IPS-18c (cell line): ENCODE measurements at regions not wholly inside any gene's neighbourhood (a gene's known extent, or its start where the extent isn't known, plus 50 kb on each side); places are given as distances from the start of the nearest gene placed in this dataset.
"Not testable (repeated sequence)": the region's sequence is repeated elsewhere in the genome, so short reads cannot be mapped to it uniquely, and the experiment has no call there.

Source experiments
- H3K4me3 ChIP-seq: 2 replicates; pipeline ENCODE4 v1.7.0; 2013; ENCODE audit warnings: low read depth, mild to moderate bottlenecking, low read length, moderate library complexity; ENCODE audit not compliant: insufficient read depth
- H3K9me3 ChIP-seq: one replicate; pipeline ENCODE4 v1.6.1; 2013; ENCODE audit warnings: mild to moderate bottlenecking, low read length, moderate library complexity; ENCODE audit not compliant: control insufficient read depth, insufficient read depth

- Histone ChIP-seq H3K4me3 (no peak overlapping the region), H3K9me3 (no peaks in the 10 kb centered on the region)
Measured at GRCh38 chr5:152218694-152219093, 186.4 kb downstream of the NMUR2 start.

DNA sequence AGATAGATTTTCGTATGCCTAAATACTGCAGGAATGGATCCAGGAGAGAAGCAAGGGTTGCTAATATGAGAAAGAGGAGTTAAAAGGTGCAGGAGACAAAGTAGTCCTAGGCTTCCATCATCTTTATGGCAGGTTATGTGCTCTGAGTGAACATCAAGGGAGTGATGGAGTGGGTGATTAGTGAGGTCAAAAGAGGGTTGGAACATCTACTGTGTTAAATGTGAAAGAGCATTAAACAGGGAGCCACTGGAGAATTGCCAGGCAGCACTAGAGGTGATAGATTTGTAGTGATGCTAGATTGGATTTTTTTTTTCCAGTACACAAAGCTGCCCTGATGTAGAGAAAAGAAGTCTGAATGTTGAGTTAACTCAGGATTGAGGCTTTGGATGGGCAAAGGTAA is 199.3 kb downstream of the NMUR2 start:
- Histone ChIP-seq H3K9me3 (no peaks in the 10 kb centered on the region), H3K4me3 (no peak overlapping the region)

GRCh38 chr5:152202321-152202720 is 202.8 kb downstream of the NMUR2 start:
- H3K4me3 ChIP-seq, result no peak overlapping the region
- no peaks in the 10 kb centered on the region for H3K9me3 ChIP-seq

GRCh38 chr5:152193391-152194107 is 211.5 kb downstream of the NMUR2 start:
- Histone ChIP-seq H3K4me3 (no peak overlapping the region), H3K9me3 (no peaks in the 10 kb centered on the region)

DNA sequence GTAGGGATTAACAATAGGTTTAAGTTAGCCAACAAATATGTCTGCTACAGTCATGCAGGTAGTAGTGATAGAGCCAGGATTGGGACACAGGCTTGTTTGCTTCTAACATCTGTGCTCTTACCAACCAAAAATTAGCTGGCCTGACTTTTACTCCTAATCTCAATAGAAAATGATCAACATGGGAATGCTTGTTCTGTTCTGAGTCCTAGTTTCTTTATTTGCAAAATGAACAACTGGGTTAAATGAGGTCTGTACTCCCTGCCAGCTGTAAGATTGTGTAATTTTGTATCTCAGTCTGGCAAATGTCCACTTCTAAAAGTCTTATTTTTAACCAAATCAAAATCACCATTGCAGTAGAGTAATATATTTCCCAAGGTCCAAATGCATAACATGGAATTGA is 216.8 kb downstream of the NMUR2 start:
- Histone ChIP-seq H3K4me3 (no peak overlapping the region), H3K9me3 (no peaks in the 10 kb centered on the region)

- H3K9me3 ChIP-seq, result no peaks in the 10 kb centered on the region
- H3K4me3 ChIP-seq, result no peak overlapping the region
Measured at GRCh38 chr5:152187668-152188067, 217.4 kb downstream of the NMUR2 start.

GRCh38 chr5:152185547-152186245 is 219.4 kb downstream of the NMUR2 start:
- Histone ChIP-seq H3K4me3 (no peak overlapping the region), H3K9me3 (no peaks in the 10 kb centered on the region)

DNA sequence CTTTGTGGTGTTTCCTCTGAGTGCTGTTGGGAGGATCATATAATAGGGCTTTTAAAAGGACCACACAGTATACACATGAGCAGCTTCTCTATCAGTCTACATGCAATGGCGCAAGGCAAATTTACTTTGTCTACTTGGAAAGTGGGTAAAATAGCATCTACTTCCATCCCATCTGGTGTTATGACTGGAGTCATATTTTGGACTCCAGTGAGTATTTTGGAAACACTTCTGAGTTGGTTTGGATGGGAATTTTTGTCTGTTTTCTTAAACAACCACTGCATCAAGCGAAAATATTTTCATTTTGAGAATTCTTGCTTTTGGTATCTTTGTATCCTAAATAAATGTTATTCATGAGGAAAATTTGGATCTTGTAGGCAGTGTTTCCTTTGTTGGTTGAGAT is 220.8 kb downstream of the NMUR2 start:
- H3K4me3 ChIP-seq, result no peak overlapping the region
- no peaks in the 10 kb centered on the region for H3K9me3 ChIP-seq

- H3K9me3 ChIP-seq, result no peaks in the 10 kb centered on the region
- H3K4me3 ChIP-seq, result no peak overlapping the region
Measured at GRCh38 chr5:152181461-152181860, 223.6 kb downstream of the NMUR2 start.

GRCh38 chr5:152178350-152178699 is 226.8 kb downstream of the NMUR2 start:
- H3K4me3 ChIP-seq, result no peak overlapping the region
- H3K9me3 ChIP-seq, result no peaks in the 10 kb centered on the region

GRCh38 chr5:152177626-152178349 is 227.3 kb downstream of the NMUR2 start:
- H3K4me3 ChIP-seq, result no peak overlapping the region
- no peaks in the 10 kb centered on the region for H3K9me3 ChIP-seq

DNA sequence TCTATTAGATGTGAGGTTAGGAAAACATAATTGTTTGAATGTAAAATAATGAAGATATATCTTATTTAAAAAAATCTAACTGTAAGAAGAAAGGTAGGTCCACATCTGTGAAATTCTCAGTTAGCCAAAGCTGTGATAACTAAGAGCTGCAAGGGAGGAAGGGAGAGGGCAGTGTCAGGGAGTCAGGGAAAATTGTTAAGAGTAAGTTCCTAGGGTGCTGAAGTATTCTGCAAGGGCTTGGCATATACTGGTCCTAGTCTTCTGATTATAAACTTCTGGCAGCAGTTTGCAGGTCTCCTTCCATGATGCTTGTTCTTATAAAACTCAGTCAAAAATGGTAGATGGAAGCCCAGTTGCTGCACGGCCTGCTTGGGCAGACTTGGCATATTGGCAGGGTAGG is 233.2 kb downstream of the NMUR2 start:
- no peaks in the 10 kb centered on the region for H3K9me3 ChIP-seq

DNA sequence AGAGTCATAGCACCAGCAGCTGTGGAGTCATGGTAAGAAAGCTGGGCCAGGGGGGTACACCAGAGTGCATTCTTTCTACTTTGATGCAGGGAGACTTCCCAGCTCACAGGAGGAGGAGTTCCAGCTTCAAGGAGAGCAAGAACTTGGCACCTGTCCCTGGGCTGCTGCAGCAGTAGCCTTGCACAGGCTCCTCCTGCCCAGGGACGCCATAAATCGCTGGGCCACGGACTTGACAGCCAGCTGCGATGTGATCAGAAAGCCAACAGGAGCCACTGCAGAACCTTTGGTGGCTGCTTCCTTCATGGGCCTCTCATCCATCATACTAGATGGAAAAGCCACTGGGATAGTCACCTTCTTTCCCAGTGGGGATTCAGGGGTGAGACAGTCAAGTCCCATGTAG is 234.7 kb downstream of the NMUR2 start:
- H3K9me3 ChIP-seq, result no peaks in the 10 kb centered on the region

More for the DNA sequence above, 233.2 kb downstream of the NMUR2 start:
- H3K4me3 ChIP-seq, result no peak overlapping the region

GRCh38 chr5:152164860-152165259 is 240.2 kb upstream of the GLRA1 start:
- H3K4me3 ChIP-seq, result no peak overlapping the region
- no peaks in the 10 kb centered on the region for H3K9me3 ChIP-seq

More for the DNA sequence above, 234.7 kb downstream of the NMUR2 start:
- no peak overlapping the region for H3K4me3 ChIP-seq

GRCh38 chr5:152159894-152160293 is 235.2 kb upstream of the GLRA1 start:
- not testable (repeated sequence) for H3K9me3 ChIP-seq, H3K4me3 ChIP-seq

DNA sequence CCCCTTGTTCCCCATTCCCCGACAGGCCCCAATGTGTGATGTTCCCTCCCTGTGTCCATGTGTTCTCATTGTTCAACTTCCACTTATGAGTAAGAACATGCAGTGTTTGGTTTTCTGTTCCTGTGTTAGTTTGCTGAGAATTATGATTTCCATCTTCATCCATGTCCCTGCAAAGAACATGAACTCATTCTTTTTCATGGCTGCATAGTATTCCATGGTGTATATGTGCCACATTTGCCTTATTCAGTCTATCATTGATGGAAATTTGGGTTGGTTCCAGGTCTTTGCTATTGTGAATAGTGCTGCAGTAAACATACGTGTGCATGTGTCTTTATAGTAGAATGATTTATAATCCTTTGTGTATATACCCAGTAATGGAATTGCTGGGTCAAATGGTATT is 229.8 kb upstream of the GLRA1 start:
- not testable (repeated sequence) for H3K4me3 ChIP-seq, H3K9me3 ChIP-seq

- H3K4me3 ChIP-seq, result no peak overlapping the region
Measured at GRCh38 chr5:152151940-152152339, 227.3 kb upstream of the GLRA1 start.

GRCh38 chr5:152151113-152151512 is 226.5 kb upstream of the GLRA1 start:
- Histone ChIP-seq H3K9me3 (no peaks in the 10 kb centered on the region), H3K4me3 (no peak overlapping the region)

More at GRCh38 chr5:152151940-152152339, 227.3 kb upstream of the GLRA1 start:
- H3K9me3 ChIP-seq, result no peaks in the 10 kb centered on the region
